Activated CD4-positive, alpha-beta T cell treated with anti-CD3 and anti-CD28 coated beads, Interleukin-2, amount 10 ng/mL, durations not matched to agents 7 days and 5 days (primary cell): ENCODE measurements at regions not wholly inside any gene's neighbourhood (a gene's known extent, or its start where the extent isn't known, plus 50 kb on each side); places are given as distances from the start of the nearest gene placed in this dataset.

Source experiments
- CTCF ChIA-PET: fragments of 350-600 bp; sonication (Branson Sonifier 250); formaldehyde crosslinking; loops from one replicate; lab custom pipeline; 2021; ENCODE audit warnings: antibody characterized with exemption; lab: Charles Lee
- POLR2A ChIA-PET: fragments of 350-600 bp; sonication (Branson Sonifier 250); formaldehyde crosslinking; loops from one replicate; lab custom pipeline; 2021; ENCODE audit warnings: antibody characterized with exemption; lab: Charles Lee
- DNase-seq: peaks from one replicate; pipeline ENCODE4 v3.0.0-alpha.2; 2020
- H3K27ac Mint-ChIP-seq: one replicate; pipeline ENCODE4 v1.8.0; 2021; ENCODE audit warnings: mild to moderate bottlenecking, moderate library complexity, mixed read lengths
- H3K27me3 Mint-ChIP-seq: one replicate; pipeline ENCODE4 v1.8.0; 2021; ENCODE audit warnings: mixed read lengths
- H3K36me3 Mint-ChIP-seq: one replicate; pipeline ENCODE4 v1.8.0; 2021; ENCODE audit warnings: low read depth, mixed read lengths
- H3K4me1 Mint-ChIP-seq: one replicate; pipeline ENCODE4 v1.8.0; 2021; ENCODE audit warnings: mixed read lengths
- H3K4me3 Mint-ChIP-seq: one replicate; pipeline ENCODE4 v1.8.0; 2021; ENCODE audit warnings: mild to moderate bottlenecking, moderate library complexity, mixed read lengths
- H3K9me3 Mint-ChIP-seq: one replicate; pipeline ENCODE4 v1.8.0; 2021; ENCODE audit warnings: mixed read lengths

- no peak for DNase-seq
- CTCF ChIA-PET, result interaction anchor here (0.7 to 1.8 kb wide), 2 partner anchors 13 to 38 kb away, joined by 3 read pairs; no protein-coding TSS in a partner anchor
- H3K27me3 Mint-ChIP-seq, result no peaks in the 10 kb centered on the region
- H3K4me3 Mint-ChIP-seq, result no peak overlapping the region
- POLR2A ChIA-PET, result interaction anchor here (0.5 kb wide), 1 partner anchor 809 kb away, joined by 11 read pairs; no protein-coding TSS in a partner anchor
- H3K9me3 Mint-ChIP-seq, result peaks cover 7% of the 10 kb centered on the region
- no peak overlapping the region for H3K27ac Mint-ChIP-seq
- peaks cover 42% of the 10 kb centered on the region for H3K4me1 Mint-ChIP-seq
- H3K36me3 Mint-ChIP-seq, result peaks cover 2% of the 10 kb centered on the region
These were observed 55.8 kb upstream of the HS3ST1 start for GRCh38 chr4:11484531-11484930.

- POLR2A ChIA-PET, result no interaction called here
- H3K4me1 Mint-ChIP-seq, result peaks cover 28% of the 10 kb centered on the region
- CTCF ChIA-PET, result interaction anchor here (0.8 to 1.6 kb wide), 2 partner anchors 9 to 53 kb away, joined by 3 to 4 read pairs; no protein-coding TSS in a partner anchor
- DNase-seq, result no peak
- H3K36me3 Mint-ChIP-seq, result no peaks in the 10 kb centered on the region
- H3K4me3 Mint-ChIP-seq, result no peak overlapping the region
- no peak overlapping the region for H3K27ac Mint-ChIP-seq
- no peaks in the 10 kb centered on the region for H3K27me3 Mint-ChIP-seq
- peaks cover 8% of the 10 kb centered on the region for H3K9me3 Mint-ChIP-seq
These were observed 54.4 kb upstream of the HS3ST1 start for GRCh38 chr4:11483046-11483445.

- ChIA-PET POLR2A (no interaction called here), CTCF (interaction anchor here (1.7 kb wide), 1 partner anchor 9 kb away, joined by 7 read pairs; no protein-coding TSS in a partner anchor)
- peak; percentile 36 for DNase-seq
- H3K9me3 Mint-ChIP-seq, result peaks cover 12% of the 10 kb centered on the region
- H3K27me3 Mint-ChIP-seq, result no peaks in the 10 kb centered on the region
- no peak overlapping the region for H3K27ac Mint-ChIP-seq
- H3K4me1 Mint-ChIP-seq, result peaks cover 16% of the 10 kb centered on the region
- no peak overlapping the region for H3K4me3 Mint-ChIP-seq
- no peaks in the 10 kb centered on the region for H3K36me3 Mint-ChIP-seq
These were observed 52.0 kb upstream of the HS3ST1 start for GRCh38 chr4:11480683-11481082.
